Lower lobe of right lung (tissue), 2 donors: ENCODE measurements at regions not wholly inside any gene's neighbourhood (a gene's known extent, or its start where the extent isn't known, plus 50 kb on each side); places are given as distances from the start of the nearest gene placed in this dataset.
"Not testable (repeated sequence)": the region's sequence is repeated elsewhere in the genome, so short reads cannot be mapped to it uniquely, and the experiment has no call there.

Source experiments
- ATAC-seq, 2 donors: fragments of 200-7000 bp; cut with Tn5 transposase; one replicate each; pipeline ENCODE4 v1.9.1; 2020 to 2022; ENCODE audit warnings: mild to moderate bottlenecking in 2 of 2, moderate library complexity in 2 of 2
- DNase-seq: peaks from one replicate; pipeline ENCODE4 v3.0.0-alpha.2; 2020
- H3K27ac ChIP-seq: fragments of 200-600 bp; one replicate; pipeline ENCODE4 v1.8.0; 2022
- H3K27me3 ChIP-seq: fragments of 200-600 bp; one replicate; pipeline ENCODE4 v1.8.0; 2022; ENCODE audit warnings: low read depth
- H3K36me3 ChIP-seq: fragments of 200-600 bp; one replicate; pipeline ENCODE4 v1.8.0; 2022; ENCODE audit warnings: mild to moderate bottlenecking
- H3K4me1 ChIP-seq: fragments of 200-600 bp; one replicate; pipeline ENCODE4 v1.8.0; 2022
- H3K4me3 ChIP-seq: fragments of 200-600 bp; one replicate; pipeline ENCODE4 v1.8.0; 2022; ENCODE audit warnings: mild to moderate bottlenecking
- H3K9me3 ChIP-seq: fragments of 200-600 bp; one replicate; pipeline ENCODE4 v1.8.0; 2022
- CTCF ChIP-seq: fragments of 200-600 bp; IDR thresholded peaks from one replicate; pipeline ENCODE4 v1.8.0; 2022; ENCODE audit warnings: antibody characterized with exemption, mild to moderate bottlenecking
- intact Hi-C: fragments of 100-400 bp; cut with DNase I; formaldehyde crosslinking; loops from one replicate; pipeline ENCODE4 v1.11.0; 2022
- donor health status: DM: no; HTN: yes; CAD: no; lungs with severe emphysema.

DNA sequence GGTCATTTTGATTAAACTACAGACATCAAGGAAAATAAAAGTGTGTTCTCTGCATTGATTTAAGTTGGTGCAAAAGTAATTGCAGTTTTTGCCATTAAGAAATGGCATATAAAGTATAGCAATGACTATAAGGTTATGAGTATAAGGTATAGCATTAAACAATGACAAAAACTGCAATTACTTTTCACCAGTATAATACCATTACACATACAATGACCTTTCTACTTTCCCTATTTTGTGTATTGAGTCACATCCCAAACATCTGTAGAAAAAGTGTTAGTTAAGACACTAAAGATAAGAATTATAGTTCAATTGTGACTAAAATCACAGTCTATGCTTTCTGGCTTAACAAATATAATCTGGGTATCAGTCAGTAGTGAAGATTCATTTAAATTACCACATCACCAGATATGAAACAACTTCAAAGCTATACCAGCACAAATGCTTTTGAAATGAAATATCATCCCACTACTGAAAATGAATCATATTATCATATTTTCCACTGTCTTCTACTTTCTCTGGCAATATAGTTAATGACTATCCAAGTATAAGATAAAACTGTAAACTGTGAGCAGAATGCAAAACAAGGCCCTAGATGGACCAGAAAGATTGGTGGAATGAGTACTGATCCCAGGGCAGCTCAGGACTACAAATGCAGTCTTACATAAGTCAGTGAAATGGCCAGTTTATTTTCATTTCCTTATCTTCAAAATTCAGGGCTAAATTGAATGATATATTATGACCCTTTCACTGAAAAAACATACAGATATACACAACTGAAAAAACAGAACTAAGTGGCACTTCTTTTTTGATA, 241.1 kb downstream of the ANTXR2 start:
- no peak for DNase-seq
- no peak for TF ChIP-seq CTCF
- H3K36me3 ChIP-seq: no peaks in the 10 kb centered on the region
- no peak for ATAC-seq
- H3K27ac ChIP-seq: no peak overlapping the region
- H3K27me3 ChIP-seq: no peaks in the 10 kb centered on the region
- H3K9me3 ChIP-seq: no peaks in the 10 kb centered on the region
- H3K4me1 ChIP-seq: no peaks in the 10 kb centered on the region
- intact Hi-C loops: no loop called here
- H3K4me3 ChIP-seq: no peak overlapping the region

DNA sequence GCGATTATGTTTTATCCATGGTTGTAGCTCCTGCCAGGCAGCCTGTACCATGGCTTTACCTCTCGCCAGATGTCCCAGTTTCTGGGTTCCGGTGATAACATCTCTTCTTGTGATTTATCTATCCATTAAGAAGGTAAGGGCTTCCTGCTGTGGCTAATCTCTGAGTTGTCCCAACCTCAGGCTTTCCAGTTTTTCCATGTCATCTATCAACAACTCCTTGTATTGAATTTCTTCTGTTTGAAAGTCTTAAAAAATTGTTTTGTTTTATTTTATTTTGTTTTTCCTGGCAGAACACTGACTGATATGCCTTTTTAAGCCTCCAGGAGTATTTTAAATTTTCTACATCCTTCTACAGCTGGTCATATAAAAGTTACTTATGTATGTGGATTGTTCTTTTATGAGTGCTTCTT, 241.9 kb downstream of the ANTXR2 start:
- no peak for TF ChIP-seq CTCF
- no peak overlapping the region for H3K4me3 ChIP-seq
- DNase-seq: no peak
- no peak for ATAC-seq
- no peaks in the 10 kb centered on the region for H3K27me3 ChIP-seq
- no peak overlapping the region for H3K27ac ChIP-seq
- H3K9me3 ChIP-seq: no peaks in the 10 kb centered on the region
- intact Hi-C loops: no loop called here
- H3K4me1 ChIP-seq: no peaks in the 10 kb centered on the region
- no peaks in the 10 kb centered on the region for H3K36me3 ChIP-seq

DNA sequence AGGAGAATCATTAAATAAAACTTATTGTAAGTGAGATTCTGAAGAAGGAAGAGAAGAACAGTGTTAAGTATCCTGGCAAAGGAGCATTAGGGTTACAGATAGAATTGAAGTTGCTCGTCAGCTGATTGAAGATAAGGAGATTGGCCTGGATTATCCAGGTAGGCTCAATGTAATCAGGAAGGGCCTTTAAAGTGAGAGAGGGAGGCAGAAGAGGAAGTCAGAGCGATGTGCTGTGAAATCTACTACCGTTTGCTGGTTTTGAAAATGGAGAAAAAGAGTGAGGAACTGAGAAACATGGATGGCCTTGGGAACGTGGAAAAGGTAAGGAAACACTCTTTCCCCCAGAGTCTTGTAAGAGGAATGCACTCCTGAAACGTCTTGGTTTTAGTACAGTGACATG, 245.7 kb downstream of the ANTXR2 start:
- H3K27ac ChIP-seq: no peak overlapping the region
- intact Hi-C loops: no loop called here
- no peak for TF ChIP-seq CTCF
- no peaks in the 10 kb centered on the region for H3K36me3 ChIP-seq
- no peaks in the 10 kb centered on the region for H3K4me1 ChIP-seq
- H3K27me3 ChIP-seq: no peaks in the 10 kb centered on the region
- no peak overlapping the region for H3K4me3 ChIP-seq
- DNase-seq (no peak), ATAC-seq (no peak)
- H3K9me3 ChIP-seq: no peaks in the 10 kb centered on the region

GRCh38 chr4:79823148-79823763, 249.8 kb downstream of the ANTXR2 start:
- intact Hi-C loops: no loop called here
- DNase-seq (no peak), ATAC-seq (peak in 1 of 2 donors; percentile 48)
- no peaks in the 10 kb centered on the region for H3K9me3 ChIP-seq
- no peaks in the 10 kb centered on the region for H3K4me1 ChIP-seq
- H3K27ac ChIP-seq: no peak overlapping the region
- H3K36me3 ChIP-seq: no peaks in the 10 kb centered on the region
- no peak overlapping the region for H3K4me3 ChIP-seq
- H3K27me3 ChIP-seq: no peaks in the 10 kb centered on the region
- TF ChIP-seq CTCF: no peak

- H3K27me3 ChIP-seq: no peaks in the 10 kb centered on the region
- H3K4me3 ChIP-seq: no peak overlapping the region
- DNase-seq (no peak), ATAC-seq (no peak)
- H3K9me3 ChIP-seq: no peaks in the 10 kb centered on the region
- H3K36me3 ChIP-seq: no peaks in the 10 kb centered on the region
- TF ChIP-seq CTCF: no peak
- intact Hi-C loops: no loop called here
- no peaks in the 10 kb centered on the region for H3K4me1 ChIP-seq
- no peak overlapping the region for H3K27ac ChIP-seq
These were observed 252.6 kb downstream of the ANTXR2 start for GRCh38 chr4:79820427-79820826.

- H3K9me3 ChIP-seq, H3K27ac ChIP-seq, H3K27me3 ChIP-seq, H3K4me1 ChIP-seq, intact Hi-C loops, DNase-seq, H3K36me3 ChIP-seq, H3K4me3 ChIP-seq, ATAC-seq: not testable (repeated sequence)
These were observed 265.1 kb downstream of the ANTXR2 start for GRCh38 chr4:79807933-79808332.
